ENCODE measurements at regions not wholly inside any gene's neighbourhood (a gene's known extent, or its start where the extent isn't known, plus 50 kb on each side); places are given as distances from the start of the nearest gene placed in this dataset.

- no peak for TF ChIP-seq REST (IDR thresholded peaks at IDR 0.05; ENCODE audit: unreplicated experiment)
- TF ChIP-seq CTCF (conservative IDR thresholded peaks at IDR 0.05; ENCODE audit: low read depth in 2 of 2) = no peak
- no peak for TF ChIP-seq POLR2AphosphoS5 (IDR thresholded peaks at IDR 0.05; ENCODE audit: low read depth)
- TF ChIP-seq EZH2 (IDR thresholded peaks at IDR 0.05; ENCODE audit: low read depth, unreplicated experiment) = no peak
- TF ChIP-seq EZH2phosphoT487 (IDR thresholded peaks at IDR 0.05; ENCODE audit: unreplicated experiment) = no peak
- no peak for TF ChIP-seq CREB1 (CRISPR knock-in tag; IDR thresholded peaks at IDR 0.05; ENCODE audit: low read depth)
- TF ChIP-seq JUNB (IDR thresholded peaks at IDR 0.05; ENCODE audit: unreplicated experiment) = no peak
Observed at GRCh38 chr15:25582886-25583285, 144.1 kb upstream of the UBE3A start.

Measured in GM23338 (cell line).